ENCODE measurements at regions not wholly inside any gene's neighbourhood (a gene's known extent, or its start where the extent isn't known, plus 50 kb on each side); places are given as distances from the start of the nearest gene placed in this dataset.

GRCh38 chr2:167430447-167430846 lies 542.2 kb downstream of the XIRP2 start:
- DNase-seq (ENCODE audit: low spot score) = no peak

GRCh38 chr2:167424803-167425755 lies 536.8 kb downstream of the XIRP2 start:
- DNase-seq (ENCODE audit: low spot score) = no peak

DNA sequence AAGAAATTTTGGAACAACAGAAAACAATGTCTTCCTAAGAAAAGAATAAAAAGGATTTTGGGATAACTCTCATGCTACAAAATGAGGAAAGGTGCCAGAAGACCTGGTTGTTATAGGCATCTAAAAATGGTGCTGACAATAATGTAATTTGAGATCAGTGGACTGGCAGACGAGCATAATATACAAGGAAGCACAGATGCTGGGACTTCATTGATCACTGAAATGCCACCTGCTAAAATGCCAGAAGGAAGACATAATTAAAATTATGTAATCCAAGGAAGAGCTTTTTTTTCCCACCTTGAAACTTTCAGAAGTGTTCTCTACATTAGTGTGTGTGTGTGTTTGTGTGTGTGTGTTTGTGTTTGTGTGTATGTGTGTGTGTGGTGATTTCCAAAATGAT lies 535.9 kb downstream of the XIRP2 start:
- DNase-seq (ENCODE audit: low spot score) = no peak

GRCh38 chr2:167423731-167424130 lies 535.5 kb downstream of the XIRP2 start:
- DNase-seq (ENCODE audit: low spot score) = no peak

DNA sequence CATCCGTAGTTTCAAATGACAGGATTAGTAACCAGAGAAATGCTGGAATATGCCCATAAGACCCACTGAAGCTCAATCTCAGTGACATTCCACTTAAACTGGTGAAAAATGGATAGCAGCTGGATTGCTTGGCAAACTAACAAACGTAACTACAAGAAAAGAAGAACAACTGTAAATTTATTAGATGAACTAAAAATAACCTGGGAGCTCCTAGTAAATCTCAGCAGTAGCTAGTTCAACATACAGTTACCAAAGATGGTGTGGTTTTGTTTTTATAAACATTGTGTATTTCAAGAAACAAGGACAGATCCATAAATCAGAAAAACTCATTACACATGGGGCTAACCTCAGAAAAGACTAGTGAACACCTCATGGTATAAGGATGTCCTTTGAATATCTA lies 531.9 kb downstream of the XIRP2 start:
- no peak for DNase-seq (ENCODE audit: low spot score)

DNA sequence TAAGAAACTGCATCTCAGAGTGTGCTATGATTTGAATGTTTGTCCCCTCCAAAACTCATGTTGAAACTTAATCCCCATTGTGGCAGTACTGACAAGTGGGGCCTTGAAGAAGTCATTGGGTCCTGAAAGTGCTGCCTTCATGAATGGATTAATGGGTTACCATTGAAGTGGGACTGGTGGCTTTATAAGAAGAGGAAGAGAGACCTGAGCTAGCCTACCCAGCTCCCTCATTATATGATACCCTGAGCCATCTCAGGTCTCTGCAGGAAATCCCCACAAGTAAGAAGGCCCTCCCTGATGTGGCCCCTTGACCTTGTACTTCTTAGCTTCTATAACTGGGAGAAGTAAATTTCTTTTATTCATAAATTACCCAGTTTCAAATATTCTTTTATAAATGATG lies 526.8 kb downstream of the XIRP2 start:
- DNase-seq (ENCODE audit: low spot score) = no peak

DNA sequence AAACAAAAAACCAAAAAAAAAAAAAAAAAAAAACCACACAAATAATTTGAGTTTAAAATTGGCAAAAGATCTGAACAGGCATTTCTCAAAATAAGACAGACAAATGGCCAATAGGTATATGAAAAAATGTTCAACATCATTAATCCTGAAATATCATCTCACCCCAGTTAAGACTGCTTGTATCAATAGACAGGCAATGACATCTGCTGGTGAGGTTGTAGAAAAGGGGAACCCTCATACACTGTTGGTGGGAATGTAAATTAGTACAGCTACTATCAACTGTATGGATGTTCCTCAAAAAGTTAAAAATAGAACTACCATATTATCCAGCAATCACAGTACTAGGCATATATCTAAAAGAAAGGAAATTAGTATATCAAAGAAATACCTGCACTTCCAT lies 523.1 kb downstream of the XIRP2 start:
- DNase-seq (ENCODE audit: low spot score) = peak; percentile 35

DNA sequence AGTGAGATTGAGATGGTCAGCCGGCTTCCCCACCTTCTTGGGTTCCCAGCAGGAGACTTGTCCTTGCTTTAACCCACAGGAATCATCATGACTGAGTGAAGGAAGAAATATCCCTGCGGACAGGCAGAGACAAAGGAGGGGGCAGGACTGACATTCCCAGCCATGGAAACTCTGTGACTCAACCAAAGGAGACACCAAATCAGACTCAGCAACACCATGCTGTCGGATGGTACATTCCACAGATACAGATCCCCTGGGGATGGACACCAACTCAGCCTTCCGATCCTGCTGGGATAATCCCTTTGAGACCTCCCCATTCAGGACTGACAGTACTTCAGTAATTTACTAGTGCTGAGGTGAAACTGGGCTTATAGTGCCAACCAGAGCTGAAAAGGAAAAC lies 518.3 kb downstream of the XIRP2 start:
- DNase-seq (ENCODE audit: low spot score) = no peak

GRCh38 chr2:167404627-167405284 lies 516.5 kb downstream of the XIRP2 start:
- DNase-seq (ENCODE audit: low spot score) = peak; percentile 20

DNA sequence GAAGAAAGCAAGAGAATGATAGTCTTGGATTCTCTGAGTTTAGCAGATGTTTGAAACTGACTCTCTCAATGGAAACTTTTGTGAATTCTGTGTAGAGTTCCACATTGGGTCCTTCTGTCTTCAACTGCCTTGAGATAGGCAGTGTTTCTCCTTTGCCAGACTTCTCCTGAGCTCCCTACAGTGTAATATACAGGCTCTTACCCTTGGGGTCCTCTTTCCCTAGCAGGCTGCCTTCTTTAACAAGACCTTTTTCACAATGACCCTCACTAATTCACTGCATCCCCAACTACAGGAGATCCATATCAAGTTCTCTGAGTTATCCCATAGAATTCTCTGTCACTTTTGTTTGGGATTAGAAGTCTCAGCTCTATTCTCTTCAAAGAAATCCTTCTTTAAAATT lies 513.0 kb downstream of the XIRP2 start:
- no peak for DNase-seq (ENCODE audit: low spot score)

GRCh38 chr2:167400546-167400945 lies 512.3 kb downstream of the XIRP2 start:
- DNase-seq (ENCODE audit: low spot score) = no peak

GRCh38 chr2:167398873-167399272 lies 510.6 kb downstream of the XIRP2 start:
- DNase-seq (ENCODE audit: low spot score) = no peak

DNA sequence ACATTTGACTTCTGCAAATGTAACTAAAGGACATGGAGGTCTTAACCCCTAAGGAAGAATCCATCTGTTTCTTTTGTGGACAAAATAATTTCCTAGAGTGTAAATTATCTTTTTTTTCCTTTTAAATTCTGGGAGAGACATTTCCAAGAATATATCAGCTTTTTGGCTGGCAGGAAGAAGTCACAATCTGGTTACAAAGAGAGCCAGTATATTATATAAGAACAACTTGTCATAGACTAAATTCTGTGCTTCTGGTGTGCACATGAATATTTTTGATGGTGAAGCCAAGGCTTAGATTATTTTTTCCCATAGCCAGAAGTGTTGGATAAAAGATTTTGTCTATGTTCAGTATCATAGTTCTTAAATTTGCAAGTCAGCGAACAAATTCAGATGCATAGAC lies 500.6 kb downstream of the XIRP2 start:
- DNase-seq (ENCODE audit: low spot score) = no peak

DNA sequence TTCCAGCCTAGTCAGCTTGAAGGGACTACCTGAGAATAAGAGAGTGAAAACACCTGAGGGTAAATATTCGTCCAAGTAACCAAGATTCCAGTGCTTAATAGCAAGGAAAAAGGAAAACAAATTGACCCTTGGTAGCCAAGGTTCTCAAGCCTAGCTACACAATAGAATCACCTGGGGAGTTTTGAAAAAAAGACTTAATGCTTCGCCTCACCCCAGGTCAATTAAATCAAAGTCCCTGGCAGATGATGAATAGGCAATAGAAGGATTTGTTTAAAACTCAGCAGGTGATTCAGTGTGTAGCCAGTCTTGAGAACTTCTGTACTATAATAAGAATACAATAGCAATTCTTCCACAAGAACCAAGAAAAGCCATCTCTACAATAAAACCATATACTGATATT lies 500.2 kb downstream of the XIRP2 start:
- DNase-seq (ENCODE audit: low spot score) = no peak

- no peak for DNase-seq (ENCODE audit: low spot score)
These were observed 498.4 kb downstream of the XIRP2 start for GRCh38 chr2:167386694-167387093.

DNA sequence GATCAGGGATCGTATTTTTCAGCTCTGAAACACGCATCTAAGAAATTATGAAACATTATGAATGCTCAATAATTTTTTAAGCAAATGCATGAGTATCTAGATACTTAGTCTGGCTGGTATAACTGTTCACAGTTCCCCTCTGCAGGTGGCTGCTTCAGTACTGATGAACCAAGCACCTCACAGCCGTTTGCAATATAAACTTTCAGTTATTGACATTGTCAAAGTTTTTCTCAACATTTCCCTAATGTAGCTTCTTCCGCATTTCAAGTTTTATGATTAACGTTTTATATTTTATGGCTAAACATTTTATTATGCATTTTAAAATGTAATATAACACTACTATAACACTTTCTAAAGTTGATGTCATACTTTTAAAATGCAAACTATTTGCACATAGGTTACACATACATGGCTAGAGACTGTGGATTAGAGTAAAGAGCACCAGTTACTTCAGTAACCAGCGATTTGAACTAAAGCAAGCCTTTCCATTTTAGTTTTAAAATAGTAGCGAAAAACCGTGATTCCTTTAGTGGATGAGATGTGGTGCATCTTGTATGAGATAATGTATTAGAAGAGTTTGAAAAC lies 495.4 kb downstream of the XIRP2 start:
- DNase-seq (ENCODE audit: low spot score) = no peak

GRCh38 chr2:167381349-167381748 lies 493.1 kb downstream of the XIRP2 start:
- DNase-seq (ENCODE audit: low spot score) = no peak

DNA sequence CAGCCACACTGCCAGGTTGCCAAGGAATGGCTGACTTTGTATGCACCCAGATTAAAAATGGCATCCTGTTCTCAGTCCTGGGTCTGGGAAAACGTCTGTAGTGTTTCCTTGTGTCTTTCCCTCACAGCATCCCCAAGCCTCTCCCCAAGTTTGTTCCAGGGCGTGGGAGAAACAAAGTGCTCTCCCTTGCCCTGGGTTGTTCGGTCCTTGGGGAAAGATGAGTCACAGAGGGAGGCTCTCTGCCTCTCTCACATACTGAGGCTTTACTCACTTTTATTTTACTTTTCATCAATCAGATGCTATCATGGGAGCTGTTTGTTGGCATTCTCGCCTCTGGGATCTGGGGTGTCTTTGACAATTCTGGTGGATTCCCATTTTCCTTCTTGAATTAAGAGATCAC lies 492.3 kb downstream of the XIRP2 start:
- no peak for DNase-seq (ENCODE audit: low spot score)

DNA sequence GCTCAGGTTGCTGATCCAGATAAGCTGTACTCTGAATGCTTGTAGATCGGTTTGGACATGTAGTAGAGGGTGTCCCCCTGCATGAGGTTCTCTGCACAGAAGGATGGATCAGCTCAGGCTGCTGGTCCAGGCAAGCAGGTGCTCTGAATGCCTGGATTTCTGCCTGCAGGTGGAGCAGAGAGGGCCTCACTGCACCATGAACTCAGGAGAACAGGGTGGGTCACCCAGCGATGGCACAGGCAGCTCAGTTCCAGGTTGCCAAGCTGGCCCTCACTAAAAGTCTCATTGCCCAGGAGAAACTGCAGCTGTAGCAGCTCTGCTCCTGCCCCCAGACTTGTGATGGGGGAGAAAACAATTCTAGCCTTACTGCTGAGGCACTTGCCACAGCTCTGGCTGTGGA lies 491.8 kb downstream of the XIRP2 start:
- no peak for DNase-seq (ENCODE audit: low spot score)

- DNase-seq (ENCODE audit: low spot score) = no peak
These were observed 480.8 kb downstream of the XIRP2 start for GRCh38 chr2:167369083-167369482.

DNA sequence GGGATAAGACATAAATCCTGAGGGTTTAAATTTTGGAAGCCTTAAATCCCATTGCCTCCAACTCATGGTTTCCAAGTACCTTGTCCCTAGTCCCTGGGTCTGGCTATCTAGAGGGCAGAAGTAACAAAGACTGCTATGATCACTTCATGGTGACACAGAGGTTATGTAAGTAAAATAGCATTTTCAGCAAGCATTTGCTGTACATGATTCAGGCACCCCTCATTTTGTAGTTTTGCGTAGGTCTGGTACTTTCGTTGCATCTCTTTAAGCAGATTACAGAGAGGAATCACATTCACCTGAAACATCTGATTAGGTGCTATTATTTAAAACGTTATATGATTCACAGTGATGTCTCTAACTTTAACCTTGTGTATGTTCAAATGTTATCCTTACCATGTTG lies 480.1 kb downstream of the XIRP2 start:
- no peak for DNase-seq (ENCODE audit: low spot score)

DNA sequence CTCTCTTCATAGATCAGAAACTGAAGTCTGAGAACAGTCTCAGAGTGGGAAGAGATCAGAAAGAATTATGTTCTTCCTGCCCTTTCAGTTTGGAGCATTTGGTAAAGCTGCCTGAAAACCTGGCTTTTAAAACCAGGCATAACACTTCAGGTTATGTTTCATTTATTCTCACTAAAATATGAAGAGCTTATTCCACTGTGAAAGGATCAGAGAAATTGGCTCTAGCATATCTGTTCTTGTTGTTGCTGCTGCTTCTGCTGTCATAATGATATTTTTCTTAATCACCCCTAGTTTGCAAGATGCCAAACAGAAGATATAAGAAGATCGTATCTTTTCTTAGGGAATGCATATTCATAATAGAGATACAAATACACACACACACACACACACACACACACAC lies 476.9 kb downstream of the XIRP2 start:
- DNase-seq (ENCODE audit: low spot score) = no peak

DNA sequence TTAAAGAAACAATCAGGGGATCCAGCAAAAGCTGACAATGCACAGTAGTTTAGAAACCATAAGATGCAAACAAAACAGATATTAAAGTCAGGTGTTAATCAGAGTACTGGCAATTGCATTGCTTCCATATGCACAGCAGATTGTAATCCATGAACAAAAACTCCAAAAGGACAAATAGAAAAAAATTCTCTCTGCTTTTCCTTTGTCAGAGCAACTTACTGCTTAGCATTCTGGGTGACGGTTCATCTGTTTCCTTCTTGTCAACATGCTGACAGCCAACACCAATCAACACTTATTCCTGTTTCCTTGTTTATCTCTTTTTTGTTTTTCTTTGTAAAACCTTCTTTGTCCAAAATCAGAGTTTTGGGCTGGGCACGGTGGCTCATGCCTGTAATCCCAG lies 473.1 kb downstream of the XIRP2 start:
- no peak for DNase-seq (ENCODE audit: low spot score)

Data from RKO (cell line).